GM18861 (cell line): ENCODE measurements at regions not wholly inside any gene's neighbourhood (a gene's known extent, or its start where the extent isn't known, plus 50 kb on each side); places are given as distances from the start of the nearest gene placed in this dataset.

Experiments
- ATAC-seq: cut with Tn5 transposase; IDR thresholded peaks from one replicate; pipeline ENCODE4 v1.9.1; 2021; ENCODE audit not compliant: unreplicated experiment

DNA sequence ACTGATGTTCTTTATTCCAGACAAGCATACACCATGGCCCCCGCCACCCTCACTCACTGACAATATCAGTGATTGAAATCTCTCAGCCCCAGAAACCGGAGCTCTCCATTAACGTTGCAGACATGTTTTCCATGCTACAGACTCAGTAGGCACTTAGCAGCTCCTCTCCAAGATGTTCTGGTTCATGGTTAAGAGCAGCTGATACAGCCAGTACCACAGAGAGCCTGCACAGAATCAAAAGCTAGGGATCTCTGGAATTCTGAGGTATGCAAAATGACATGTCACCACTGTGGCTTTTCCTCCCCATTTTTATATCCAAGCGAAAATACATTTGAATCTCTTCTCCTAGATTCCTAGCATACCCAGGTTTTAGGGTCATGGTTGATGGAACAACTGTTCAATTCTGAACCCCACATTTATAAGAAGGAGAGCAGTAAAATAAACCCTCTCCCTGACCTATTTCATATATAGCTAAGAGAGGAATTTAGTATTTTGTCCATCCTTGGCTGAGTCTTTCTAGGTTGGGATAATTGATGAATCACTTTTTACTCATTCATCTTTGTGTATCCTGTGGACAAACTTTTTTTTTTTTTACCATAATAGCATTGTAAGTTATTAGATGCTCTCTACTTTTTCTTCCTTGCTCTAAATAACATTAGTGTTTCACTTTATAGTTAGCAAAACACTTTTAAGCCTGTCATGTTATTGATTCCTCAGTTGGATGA, 488.4 kb upstream of the PIK3C3 start:
- no peak for ATAC-seq

DNA sequence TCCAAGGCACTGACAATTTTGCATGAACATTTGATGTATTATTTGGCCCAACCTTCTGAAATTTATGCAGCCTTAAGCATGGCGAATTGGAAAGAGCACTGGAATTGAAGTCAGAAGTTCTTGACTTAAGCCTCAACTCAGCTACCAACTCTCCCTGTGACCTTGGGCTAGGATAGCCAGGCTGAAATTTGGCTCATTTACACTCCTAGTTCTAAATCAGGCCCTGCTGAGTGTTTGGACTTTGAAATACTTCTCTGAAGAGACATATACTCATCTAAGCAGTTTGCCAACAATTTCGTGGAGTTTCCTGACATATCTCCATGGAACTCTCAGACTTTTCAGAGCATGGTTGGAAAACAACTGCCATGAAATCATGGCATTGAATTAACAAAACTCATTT, 489.6 kb upstream of the PIK3C3 start:
- no peak for ATAC-seq

DNA sequence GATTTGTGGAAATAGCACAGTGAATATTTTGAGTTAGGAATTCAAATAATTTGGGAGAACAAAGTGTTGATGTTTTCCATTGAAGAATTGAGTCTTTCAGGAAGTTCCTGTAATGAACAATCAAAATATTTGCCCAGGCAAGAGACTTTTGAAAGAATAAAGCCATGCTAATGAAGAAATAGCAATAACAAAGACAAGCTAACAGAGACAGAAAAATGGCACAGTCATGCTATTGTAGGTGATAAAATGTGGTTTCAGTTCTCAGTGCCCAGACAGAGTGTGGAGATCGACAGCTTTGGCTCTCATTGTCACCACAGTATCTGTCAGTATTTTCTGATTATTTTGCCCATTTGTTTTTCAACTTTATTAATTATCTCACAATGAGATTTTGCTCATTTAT, 490.8 kb upstream of the PIK3C3 start:
- ATAC-seq: no peak

DNA sequence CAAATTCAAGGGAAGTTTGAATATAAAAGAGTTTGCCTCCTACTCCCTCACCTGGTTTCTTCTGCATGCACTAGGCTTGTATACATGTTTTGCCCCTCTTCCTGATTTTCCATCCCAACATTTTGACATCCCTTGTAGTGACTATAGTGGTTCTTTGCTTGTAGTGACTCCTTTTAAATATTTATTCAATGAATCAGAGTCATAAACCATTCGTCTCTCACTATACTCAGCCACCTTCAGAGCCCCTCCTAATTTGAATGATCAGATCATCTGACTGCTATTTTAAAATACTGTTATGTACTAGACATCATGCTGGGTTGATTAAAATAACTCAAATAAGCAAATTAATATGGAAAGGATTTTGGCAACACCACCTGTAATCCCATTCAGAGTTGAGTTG, 492.1 kb upstream of the PIK3C3 start:
- no peak for ATAC-seq

DNA sequence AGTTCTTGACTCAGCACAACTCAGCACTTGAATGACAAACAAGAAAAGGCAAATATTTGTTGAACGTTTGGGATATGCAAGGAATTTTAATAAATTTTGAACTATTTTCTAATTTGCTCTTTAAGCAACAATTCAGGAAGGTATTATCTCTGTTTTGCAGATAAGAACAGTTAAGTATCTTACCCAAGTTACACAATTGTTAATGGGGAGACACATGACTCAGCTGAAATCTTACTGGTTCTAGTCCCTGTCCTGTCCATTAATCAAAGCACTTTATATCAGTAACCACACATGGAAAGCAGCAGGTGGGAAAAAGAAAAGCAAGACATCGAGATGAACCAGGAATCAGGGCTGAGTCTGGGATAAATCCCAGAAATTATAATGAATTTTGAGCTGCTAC, 493.9 kb upstream of the PIK3C3 start:
- ATAC-seq: no peak

DNA sequence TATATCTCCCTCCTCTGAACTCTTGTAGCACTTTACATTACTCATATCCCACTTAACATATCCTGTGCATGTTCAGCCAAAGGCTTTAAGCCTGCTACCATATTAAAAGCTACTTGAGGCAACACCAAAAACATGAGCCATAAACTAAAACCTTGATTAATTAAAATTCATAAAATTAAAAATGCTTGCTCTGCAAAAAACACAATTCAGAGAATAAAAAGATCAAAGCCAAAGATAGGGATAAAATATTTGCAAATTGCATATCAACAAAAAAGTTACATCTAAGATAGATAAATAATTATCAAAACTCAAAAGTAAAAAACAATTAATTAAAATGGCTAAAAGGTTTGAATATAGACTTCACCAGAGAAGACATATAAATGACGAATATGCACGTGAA, 495.4 kb upstream of the PIK3C3 start:
- no peak for ATAC-seq

DNA sequence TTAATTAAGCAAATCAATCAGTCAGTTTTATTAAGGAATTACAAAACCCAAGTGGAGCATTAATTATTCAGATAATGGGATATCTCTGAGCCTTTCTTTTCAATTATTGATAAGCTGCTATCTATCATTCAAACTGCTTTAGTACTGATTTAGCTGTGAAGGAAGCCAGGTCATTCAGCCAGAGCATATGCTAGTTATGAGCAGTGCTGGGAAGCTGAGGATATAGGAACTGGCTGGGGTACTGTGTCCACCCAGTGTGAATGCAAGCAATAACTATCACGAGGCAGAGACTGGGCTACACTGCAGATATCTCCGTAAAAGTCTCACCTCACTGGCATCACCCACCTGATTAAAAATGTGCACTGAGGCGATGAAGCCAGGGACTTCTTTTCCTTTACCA, 496.7 kb upstream of the PIK3C3 start:
- ATAC-seq: no peak

DNA sequence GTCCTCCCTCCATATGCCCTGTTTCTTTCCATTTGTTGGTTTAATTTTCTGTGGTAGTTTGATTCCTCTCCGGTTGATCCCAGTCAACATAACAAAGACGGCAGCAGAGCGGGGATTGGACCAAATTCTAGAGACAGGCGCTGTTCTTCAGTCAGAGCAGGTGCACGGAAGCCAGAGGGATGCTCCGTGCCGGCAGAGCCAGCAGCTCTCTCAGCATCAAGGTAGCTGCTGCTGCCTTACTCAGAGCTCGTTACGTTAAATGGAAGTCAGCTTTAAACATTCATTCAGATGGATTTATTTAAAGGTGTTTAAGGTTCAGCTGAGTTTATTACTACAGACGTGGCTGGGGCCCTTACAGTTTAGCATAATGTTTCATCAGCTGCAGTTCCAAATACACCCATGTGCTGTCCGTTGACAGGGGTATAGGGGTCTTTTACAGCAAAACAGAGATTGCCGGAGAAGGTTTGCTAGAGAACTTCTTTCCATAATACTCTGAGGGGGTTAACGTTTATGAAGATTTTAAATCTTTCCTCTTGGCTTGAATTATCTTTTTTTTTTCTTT, 497.2 kb upstream of the PIK3C3 start:
- ATAC-seq: no peak

DNA sequence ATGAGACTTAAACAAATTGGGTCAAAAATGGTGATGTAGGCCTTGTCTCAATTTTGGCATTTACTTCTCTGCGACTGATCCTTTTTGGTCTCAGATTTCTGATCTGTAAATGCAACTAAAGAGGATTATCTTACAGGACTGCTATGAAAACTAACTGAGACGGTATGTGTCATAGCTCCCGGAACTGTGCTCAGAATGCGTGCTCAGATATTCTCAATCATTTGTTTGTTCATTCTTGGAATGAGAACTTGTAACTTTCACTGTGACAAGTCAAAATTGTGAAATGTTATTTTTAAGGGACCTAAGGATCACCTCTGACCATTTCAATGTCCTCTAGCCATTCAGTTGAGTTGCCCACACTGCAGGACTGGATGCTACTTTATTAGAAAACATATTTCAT, 498.2 kb upstream of the PIK3C3 start:
- no peak for ATAC-seq

DNA sequence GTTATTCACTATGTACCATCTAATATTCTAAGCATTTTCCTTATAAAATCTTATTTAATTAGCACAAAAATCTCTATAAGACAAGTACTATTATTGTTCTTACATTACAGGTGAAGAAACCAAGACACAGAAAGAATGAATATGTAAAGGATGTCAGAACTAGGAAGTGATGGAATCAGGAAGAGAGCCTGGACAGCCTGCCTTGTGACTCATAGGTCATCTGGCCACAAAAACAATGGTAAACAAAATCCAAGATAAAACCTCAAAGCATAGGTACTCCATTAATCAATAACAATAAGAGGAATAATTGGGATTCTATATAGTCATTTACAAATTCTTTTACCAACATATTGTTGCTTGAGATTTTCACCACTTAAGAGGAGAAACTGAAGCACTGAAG, 505.4 kb upstream of the PIK3C3 start:
- ATAC-seq: no peak

DNA sequence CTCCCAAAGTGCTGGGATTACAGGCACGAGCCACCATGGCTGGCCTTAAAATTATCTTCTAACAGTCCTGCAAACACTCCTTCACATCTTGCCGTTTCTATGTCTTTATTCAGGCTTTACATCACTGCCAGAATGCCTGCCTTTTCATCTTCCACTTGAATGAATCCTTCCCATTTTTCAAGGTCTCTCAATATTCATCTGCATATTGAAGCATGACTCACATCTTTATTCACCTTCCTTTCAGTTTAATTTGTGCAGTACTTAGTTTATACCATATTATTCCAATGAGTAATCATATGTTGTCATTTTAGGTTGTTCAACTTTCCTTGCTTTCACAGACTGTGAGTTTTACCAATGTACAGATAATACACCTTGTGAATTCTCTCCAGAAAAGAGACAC, 510.1 kb upstream of the PIK3C3 start:
- no peak for ATAC-seq

DNA sequence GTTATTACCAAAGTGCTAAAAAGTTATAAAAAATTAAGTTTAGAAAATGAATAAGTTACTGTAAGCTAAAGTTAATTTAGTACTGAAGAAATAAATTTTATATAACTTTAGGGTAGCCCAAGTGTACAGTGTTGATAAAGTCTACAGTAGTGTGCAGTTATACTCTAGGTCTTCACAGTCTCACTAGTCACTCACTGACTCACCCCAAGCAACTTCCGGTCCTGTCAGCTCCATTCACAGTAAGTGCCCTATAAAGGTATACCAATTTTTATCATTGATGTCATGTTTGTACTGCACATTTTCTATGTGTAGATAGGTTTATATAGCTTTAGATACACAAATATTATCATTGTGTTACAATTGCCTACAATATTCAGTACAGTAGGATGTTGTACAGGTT, 518.3 kb upstream of the PIK3C3 start:
- no peak for ATAC-seq

DNA sequence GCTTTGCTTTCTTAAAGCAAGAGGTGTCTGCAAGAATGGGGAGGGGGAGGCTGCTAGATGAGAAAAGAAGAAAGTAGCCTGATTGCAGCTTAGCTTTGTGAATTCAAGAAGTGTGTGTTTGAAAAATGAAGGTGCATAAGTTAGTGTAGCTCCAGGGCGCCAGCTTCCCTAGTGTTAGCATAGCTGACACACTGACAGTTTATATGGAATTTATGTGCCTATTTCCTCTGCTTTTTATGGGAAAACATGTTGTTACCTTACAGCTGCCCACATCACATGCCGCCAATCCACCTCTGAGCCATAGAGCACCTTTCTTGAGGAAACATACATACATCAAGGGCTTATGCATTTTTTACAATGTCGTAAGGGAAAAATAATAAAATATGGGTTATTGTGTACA, 536.4 kb upstream of the PIK3C3 start:
- no peak for ATAC-seq

DNA sequence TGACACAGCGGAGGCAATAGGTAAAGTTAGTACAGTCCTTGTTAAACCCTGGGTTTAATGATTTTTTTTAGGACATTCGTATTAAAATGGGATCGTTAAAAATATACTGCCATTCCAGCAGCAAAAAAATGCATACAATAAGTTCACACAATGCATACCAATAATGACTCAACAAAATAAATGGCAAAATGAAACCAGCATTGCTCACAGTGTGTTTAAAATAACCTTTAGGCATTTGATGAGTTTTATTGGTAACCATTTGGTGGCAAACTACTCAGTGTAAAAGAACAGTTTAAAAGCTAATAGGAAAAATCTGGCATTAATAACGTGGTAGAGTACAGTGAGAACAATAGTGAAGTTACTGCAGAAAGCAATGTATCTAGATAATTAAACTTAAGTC, 539.0 kb upstream of the PIK3C3 start:
- ATAC-seq: no peak

DNA sequence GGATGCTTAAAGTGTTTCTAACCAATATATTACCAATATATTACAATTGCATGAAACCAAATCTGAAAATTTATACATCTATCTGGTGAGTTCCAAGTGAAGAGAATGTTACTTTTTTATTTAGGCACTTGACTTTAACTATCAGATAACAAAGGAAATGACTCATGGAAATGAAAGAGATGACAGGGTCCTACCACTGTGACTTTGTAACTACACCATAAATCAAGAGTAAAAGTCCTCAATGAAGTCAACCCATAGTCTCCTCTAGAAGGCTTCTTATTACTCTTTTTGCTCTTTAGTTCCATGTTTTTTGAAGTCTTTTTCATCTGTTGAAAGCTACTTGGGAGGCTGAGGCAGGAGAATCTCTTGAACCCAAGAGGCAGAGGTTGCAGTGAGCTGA, 545.0 kb upstream of the PIK3C3 start:
- no peak for ATAC-seq

DNA sequence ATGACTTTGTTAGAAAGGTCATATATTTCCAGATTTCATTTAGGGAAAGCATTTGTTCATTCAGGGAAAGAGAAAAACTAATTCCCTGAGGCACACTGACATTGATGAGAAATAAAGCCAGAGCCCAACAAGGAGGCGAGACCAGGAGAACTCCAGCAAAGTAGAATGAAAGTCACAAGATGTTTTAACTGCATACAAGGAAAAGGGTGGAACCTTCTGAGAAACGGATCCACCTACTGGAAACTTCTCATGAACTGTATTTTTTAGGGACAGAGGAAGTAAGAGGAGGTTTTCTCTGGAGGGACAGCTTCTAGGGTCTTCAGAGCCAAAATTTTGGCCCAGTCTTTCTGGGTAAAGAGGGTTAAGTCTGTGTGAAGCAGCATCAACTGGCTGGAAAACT, 548.2 kb upstream of the PIK3C3 start:
- no peak for ATAC-seq

DNA sequence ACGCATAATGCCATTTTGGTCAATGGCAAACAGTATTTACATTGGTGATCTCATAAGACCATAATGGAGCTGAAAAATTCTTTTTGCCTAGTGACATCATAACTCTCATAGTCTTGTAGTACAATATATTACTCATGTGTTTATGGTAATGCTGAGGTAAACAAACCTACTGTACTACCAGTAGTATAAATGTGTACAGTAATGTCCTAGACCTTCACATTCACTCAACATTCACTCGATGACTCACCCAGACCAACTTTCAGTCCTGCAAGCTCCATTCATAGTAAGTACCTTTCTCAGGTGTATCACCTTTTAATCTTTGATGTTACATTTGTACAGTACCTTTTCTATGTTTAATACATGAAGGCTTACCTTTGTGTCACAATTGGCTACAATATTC, 558.2 kb upstream of the PIK3C3 start:
- no peak for ATAC-seq

DNA sequence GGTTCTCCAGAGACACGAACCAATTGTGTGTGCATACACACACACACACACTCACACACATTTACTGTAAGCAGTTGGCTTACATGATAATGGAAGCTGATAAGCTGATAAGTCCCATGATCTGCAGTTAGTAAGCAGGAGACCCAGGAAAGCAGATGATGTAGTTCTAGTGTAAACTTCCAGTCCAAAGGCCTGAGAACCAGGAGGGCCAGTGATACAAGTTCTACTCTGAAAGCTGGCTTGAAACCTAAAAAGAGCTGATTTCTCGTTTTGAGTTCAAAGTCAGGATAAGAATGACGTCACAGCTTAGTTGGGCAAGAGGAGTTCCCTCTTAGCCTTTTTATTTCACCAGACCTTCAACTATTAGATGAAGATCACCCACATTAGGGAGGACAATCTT, 558.8 kb upstream of the PIK3C3 start:
- ATAC-seq: no peak

DNA sequence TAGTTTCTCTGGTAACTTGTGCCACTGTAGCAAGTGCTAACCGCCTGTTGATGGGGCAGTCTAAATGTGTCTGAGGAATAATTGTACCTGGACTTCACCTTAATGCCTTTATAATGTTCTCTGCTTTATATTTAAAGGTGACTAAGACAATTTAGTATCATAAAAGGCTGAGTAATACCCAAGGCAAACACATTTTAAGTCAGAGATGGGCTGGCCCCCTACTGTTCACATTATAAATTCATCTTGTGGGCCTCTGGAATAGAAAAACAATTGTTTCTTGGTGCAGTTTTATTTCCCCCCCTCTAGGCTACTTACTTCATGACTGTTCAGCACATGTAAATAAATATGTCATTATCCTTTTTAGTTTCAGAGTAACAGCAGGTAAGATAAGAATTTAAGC, 559.3 kb upstream of the PIK3C3 start:
- ATAC-seq: no peak

DNA sequence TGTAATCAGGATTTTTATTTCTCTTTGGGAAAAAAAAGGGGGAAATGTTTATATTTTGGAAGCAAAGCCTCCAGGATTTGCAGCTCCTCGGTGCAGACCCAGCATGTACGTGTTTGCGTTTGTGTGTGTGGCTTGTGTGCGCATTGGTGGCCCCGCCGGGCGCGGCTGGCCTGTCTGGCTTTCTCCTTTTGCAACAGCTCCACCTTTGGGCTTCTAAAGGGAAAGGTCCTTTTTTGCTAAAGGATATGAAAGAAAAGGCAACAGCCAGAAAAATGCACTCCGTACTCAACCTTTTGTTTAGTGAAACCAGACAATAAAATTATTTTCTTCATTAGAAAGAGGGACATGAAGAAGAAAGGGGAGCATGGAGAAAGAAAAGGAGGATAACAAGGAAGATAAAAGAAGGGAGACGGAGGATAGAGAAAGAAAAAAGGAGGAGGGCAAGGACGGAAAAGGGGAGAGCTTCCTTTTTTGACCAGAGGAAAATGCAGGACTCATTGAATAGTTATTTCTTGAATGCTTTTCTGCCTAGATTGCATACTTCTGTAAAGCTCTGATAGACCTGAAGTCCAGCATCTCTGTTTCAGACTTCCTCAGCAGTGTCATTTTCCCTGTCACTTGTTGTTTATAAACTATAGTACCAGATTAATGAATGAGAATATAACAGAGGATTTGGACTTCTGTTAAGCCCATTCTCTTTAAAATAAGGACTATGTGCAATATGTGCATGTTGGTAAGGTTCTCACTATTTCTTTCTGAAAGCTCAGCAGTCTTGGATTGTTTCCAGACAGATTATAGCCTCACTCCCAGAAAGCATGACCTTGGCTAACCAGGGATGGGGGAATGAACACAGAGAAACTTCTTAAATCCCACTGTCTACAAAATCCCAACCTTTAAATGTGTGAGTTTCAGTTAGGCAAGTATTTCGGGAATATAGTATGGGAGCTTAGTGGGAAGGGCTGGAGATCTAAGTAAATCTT, 563.1 kb upstream of the PIK3C3 start:
- no peak for ATAC-seq

DNA sequence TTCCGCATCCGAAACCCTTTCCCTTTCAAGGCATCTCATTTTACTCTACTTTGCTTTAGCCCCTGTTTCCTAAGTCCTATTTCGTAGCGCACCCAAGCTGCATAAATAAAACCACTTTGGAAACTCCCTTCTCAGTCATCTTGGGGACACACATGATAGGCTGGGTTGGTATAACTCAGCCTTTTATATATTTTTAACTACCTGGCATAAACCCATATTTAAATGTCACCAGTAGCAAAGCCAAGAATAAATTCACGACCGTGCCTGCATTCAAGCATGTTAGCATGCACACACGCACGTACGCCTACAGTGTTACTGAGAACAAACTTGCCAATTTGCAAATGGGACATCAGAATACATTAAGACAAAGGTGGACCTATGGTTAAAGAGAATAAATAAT, 564.7 kb upstream of the PIK3C3 start:
- no peak for ATAC-seq

DNA sequence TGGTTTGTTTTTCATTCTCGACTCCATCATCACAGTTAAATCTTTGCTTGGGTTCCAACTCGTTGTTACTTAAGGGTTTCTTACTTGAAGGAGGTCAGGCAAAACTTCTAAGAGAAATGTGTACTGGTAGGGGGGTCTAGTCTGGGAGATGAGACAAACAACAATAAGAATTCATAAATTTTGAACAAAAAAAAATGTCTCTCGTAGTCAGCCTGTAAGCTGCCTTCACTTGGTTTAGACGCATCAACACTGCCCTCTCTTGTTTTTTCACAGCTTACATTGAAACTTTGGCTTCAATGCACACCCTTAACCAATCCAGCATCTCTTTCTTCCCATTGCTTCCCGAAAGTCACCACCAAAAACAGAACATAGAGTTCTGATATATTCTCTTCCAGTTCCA, 576.4 kb upstream of the PIK3C3 start:
- ATAC-seq: no peak
